GM12874 (cell line): ENCODE measurements at regions not wholly inside any gene's neighbourhood (a gene's known extent, or its start where the extent isn't known, plus 50 kb on each side); places are given as distances from the start of the nearest gene placed in this dataset.

ENCODE experiments used
- TF ChIP-seq, protein P1 (sequence below): IDR thresholded peaks from 2 replicates; pipeline ENCODE4 v1.5.1; 2011; ENCODE audit warnings: low read depth, mild to moderate bottlenecking, control low read depth, low read length, moderate library complexity; ENCODE audit not compliant: insufficient read depth

DNA sequence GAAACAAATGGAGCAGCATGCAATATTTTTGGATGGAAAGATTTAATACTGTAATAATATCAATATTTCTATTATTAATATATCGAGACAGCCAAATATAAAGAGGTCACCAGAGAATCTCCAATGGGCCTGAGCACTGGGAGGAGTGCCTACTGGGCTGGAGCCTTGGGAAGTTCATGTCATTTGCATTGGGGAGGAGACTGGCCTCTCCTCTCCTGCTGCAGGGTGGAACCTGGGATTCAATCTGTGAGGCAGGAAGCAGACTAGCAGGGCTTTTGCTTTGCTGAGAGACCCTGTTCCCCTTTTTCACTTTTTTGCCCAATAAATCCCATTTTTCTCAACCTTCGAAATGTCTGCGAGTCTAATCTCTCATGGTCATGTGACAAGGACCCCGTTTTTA is 390.6 kb upstream of the CYRIA start:
- TF ChIP-seq, protein P1, sequence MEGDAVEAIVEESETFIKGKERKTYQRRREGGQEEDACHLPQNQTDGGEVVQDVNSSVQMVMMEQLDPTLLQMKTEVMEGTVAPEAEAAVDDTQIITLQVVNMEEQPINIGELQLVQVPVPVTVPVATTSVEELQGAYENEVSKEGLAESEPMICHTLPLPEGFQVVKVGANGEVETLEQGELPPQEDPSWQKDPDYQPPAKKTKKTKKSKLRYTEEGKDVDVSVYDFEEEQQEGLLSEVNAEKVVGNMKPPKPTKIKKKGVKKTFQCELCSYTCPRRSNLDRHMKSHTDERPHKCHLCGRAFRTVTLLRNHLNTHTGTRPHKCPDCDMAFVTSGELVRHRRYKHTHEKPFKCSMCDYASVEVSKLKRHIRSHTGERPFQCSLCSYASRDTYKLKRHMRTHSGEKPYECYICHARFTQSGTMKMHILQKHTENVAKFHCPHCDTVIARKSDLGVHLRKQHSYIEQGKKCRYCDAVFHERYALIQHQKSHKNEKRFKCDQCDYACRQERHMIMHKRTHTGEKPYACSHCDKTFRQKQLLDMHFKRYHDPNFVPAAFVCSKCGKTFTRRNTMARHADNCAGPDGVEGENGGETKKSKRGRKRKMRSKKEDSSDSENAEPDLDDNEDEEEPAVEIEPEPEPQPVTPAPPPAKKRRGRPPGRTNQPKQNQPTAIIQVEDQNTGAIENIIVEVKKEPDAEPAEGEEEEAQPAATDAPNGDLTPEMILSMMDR = no peak

DNA sequence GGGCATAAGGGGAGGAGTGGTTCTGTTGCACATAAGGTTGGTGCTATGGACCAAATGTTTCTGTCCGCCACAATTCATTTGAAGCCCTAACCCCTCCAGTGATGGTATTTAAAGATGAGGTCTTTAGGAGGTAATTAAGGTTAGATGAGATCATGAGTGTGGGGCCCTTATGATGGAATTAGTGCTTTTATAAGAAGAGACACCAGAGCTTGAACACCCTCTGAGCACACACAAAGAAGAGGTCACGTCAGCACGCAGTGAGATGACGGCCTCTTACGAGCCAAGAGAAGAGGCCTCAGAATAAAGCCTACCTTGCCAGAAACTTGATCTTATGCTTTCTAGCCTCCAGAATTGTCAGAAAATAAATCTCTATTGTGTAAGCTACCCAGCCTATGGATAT is 386.4 kb upstream of the CYRIA start:
- TF ChIP-seq, protein P1 = no peak

- TF ChIP-seq, protein P1 = no peak
These were observed 385.9 kb upstream of the CYRIA start for GRCh38 chr2:17051538-17051937.

DNA sequence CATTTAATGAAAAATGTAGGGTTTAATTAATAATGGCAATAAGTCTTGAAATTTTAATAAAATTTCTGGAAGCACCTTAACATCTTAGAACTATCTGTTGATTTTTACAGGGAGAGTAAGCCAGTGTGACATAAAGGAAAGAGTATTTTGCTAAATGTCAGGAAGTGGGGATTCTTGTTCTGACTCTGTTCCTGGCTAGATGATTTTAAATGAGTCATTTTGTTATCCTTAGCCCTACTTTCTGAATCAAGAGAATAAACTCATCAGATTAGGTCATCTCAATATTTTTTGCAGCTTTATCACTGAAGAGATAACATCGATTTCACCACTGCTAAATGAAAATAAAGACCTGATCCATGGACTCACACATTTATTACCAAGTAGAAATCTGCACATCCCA is 377.5 kb upstream of the CYRIA start:
- TF ChIP-seq, protein P1 = no peak

- TF ChIP-seq, protein P1 = no peak
These were observed 370.7 kb upstream of the CYRIA start for GRCh38 chr2:17036361-17036760.

GRCh38 chr2:17035010-17035409 is 369.4 kb upstream of the CYRIA start:
- TF ChIP-seq, protein P1 = no peak

GRCh38 chr2:17030047-17030446 is 364.4 kb upstream of the CYRIA start:
- TF ChIP-seq, protein P1 = no peak

DNA sequence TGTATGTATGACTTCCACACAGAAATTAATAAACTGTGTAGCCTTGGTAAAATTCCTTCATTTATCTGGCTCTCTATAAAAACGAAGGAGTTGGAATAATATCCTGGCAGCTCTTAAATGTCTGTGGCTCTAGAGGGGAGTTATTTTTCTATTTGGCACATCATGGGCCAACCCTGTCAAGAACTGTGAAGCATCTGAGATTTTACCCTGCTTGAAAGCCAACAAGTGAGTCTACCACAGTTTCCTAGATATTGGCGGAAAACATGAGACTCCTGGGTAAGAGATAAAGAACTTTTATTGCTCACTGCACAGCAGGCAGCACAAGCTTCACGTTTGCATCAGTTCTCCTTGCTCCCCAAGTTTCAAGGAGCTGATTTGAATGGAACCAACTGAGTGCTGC is 346.7 kb upstream of the CYRIA start:
- TF ChIP-seq, protein P1 = no peak
